Breast epithelium (tissue), 3 donors: ENCODE measurements at regions not wholly inside any gene's neighbourhood (a gene's known extent, or its start where the extent isn't known, plus 50 kb on each side); places are given as distances from the start of the nearest gene placed in this dataset.

Experiments
- POLR2A ChIP-seq: fragments of 450-650 bp; IDR thresholded peaks from one replicate; pipeline ENCODE4 v1.6.1; 2016; ENCODE audit warnings: antibody characterized with exemption, mild to moderate bottlenecking, moderate library complexity
- POLR2AphosphoS5 ChIP-seq, 3 donors: sonication (generic); formaldehyde crosslinking; IDR thresholded peaks; one replicate each; pipeline ENCODE4 v1.6.1; 2017; ENCODE audit warnings: antibody characterized with exemption in 3 of 3
- TF ChIP-seq, protein P1 (sequence below), 3 donors: fragments of 450-650 bp; IDR thresholded peaks; one replicate each; pipeline ENCODE4 v1.5.1; 2016 to 2017; ENCODE audit warnings: antibody characterized with exemption in 3 of 3, mild to moderate bottlenecking in 3 of 3, moderate library complexity in 3 of 3

DNA sequence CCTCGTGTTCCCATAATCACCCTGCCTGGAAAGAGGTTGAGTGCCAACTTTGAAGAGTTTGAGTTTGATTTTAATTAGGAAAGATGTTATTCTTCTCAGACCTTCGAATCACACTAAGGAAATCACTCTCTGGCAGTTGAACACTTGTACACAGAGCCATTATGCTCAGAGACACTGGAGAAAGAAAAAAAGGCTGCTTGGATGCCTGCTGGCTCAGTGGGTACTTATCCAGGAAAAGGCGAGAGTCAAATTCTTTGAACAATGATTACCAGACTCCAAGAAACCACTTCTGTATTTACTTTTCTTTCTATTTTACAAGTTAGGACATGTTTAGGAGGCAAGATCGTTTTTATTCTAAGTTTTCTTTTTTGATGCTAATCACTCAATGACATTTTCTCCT is 438.5 kb upstream of the FAT3 start:
- TF ChIP-seq, protein P1, sequence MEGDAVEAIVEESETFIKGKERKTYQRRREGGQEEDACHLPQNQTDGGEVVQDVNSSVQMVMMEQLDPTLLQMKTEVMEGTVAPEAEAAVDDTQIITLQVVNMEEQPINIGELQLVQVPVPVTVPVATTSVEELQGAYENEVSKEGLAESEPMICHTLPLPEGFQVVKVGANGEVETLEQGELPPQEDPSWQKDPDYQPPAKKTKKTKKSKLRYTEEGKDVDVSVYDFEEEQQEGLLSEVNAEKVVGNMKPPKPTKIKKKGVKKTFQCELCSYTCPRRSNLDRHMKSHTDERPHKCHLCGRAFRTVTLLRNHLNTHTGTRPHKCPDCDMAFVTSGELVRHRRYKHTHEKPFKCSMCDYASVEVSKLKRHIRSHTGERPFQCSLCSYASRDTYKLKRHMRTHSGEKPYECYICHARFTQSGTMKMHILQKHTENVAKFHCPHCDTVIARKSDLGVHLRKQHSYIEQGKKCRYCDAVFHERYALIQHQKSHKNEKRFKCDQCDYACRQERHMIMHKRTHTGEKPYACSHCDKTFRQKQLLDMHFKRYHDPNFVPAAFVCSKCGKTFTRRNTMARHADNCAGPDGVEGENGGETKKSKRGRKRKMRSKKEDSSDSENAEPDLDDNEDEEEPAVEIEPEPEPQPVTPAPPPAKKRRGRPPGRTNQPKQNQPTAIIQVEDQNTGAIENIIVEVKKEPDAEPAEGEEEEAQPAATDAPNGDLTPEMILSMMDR (IDR thresholded peaks at IDR 0.05) = no peak
- TF ChIP-seq POLR2A = no peak
- no peak for TF ChIP-seq POLR2AphosphoS5 (IDR thresholded peaks at IDR 0.05)
